ENCODE measurements at regions not wholly inside any gene's neighbourhood (a gene's known extent, or its start where the extent isn't known, plus 50 kb on each side); places are given as distances from the start of the nearest gene placed in this dataset.
"Not testable (repeated sequence)": the region's sequence is repeated elsewhere in the genome, so short reads cannot be mapped to it uniquely, and the experiment has no call there.

DNA sequence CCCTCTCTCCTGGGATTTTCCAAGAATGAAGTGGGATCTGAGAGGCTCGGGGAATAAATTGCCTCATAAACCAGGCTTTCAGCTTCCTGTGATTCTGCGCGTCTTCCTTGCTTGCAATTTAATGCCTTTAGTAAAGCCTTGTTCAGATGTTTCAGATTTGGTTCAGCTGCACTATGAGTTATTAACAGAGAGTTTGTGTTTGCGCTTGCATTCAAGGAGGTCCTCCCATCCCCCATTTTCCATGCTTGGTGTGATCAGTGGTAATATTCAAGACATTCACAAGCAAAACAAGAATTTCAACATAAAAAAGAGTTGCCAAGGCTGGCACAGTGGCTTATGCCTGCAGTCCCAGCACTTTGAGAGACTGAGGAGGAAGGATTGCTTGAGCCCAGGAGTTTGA lies 1068.9 kb downstream of the TYW1 start:
- no peak overlapping the region for H3K4me3 ChIP-seq (ENCODE audit: insufficient read depth, low read depth, low read length)
- no peak for DNase-seq
- H3K36me3 ChIP-seq (replicated peaks; ENCODE audit: control insufficient read depth, insufficient read depth, low read length), result no peaks in the 10 kb centered on the region
- H3K27me3 ChIP-seq (ENCODE audit: control insufficient read depth, insufficient read depth, low read length), result no peaks in the 10 kb centered on the region

DNA sequence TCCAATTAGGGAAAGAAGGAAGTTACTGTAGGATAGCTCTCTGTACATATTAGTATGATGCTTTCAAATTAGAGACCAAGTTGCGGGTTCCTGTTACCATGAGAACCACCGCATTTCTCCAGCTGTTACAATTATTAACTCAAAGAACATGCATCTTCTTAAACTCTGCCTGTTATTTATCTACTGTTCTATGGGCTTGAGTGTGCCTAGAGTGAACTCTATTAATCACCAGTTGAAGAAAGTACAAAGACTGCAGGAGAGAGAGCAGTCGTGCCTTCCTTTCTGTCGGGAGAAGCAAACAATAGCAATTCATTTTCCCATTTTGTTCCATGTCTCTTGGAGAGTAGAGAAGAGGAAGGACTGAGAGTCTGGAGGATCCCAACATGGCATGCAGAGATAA lies 1071.2 kb downstream of the TYW1 start:
- H3K36me3 ChIP-seq (replicated peaks; ENCODE audit: control insufficient read depth, insufficient read depth, low read length), result no peaks in the 10 kb centered on the region
- H3K4me3 ChIP-seq (ENCODE audit: insufficient read depth, low read depth, low read length), result no peak overlapping the region
- no peak for DNase-seq
- H3K27me3 ChIP-seq (ENCODE audit: control insufficient read depth, insufficient read depth, low read length), result no peaks in the 10 kb centered on the region

DNA sequence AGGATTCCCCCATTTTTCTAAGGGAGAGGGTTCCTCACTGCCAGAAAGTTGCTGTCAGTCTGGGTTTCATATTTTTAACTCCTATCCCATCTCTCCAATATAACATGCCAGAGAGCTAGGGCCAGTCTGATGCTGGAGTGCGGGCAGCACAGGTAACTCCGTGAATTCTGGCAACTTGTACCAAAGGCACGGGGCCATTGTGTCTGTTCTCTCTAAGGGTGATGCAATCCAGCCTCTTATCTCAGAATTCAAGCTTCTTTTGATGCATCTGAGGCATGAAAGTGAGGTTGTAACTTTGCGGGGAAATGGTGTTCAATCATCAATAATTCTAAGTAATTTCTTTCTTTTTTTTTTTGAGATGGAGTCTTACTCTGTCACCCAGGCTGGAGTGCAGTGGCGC lies 1074.4 kb downstream of the TYW1 start:
- no peak overlapping the region for H3K4me3 ChIP-seq (ENCODE audit: insufficient read depth, low read depth, low read length)
- no peaks in the 10 kb centered on the region for H3K27me3 ChIP-seq (ENCODE audit: control insufficient read depth, insufficient read depth, low read length)
- DNase-seq, result no peak
- no peaks in the 10 kb centered on the region for H3K36me3 ChIP-seq (replicated peaks; ENCODE audit: control insufficient read depth, insufficient read depth, low read length)

DNA sequence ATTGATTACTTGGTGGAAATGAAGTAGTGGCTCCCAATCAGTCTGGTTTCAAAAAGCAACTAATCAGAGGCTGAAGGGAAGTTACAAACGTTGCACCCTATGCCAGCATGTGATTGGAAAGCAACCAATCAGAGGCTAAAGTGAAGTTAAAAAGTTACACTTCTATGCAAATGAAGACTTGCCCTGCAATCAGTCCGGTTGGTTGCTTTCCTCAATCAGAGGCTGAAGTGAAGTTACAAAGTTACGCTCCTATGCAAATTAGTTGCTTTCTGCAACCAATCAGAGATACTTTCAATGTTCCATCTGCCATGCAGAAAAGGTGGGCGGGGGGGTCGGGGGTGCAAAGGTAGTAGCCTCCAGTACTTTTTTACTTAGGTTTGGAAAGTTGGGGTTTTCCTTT lies 1077.1 kb downstream of the TYW1 start:
- Histone ChIP-seq H3K4me3 (ENCODE audit: insufficient read depth, low read depth, low read length) (no peak overlapping the region), H3K36me3 (replicated peaks; ENCODE audit: control insufficient read depth, insufficient read depth, low read length) (no peaks in the 10 kb centered on the region), H3K27me3 (ENCODE audit: control insufficient read depth, insufficient read depth, low read length) (no peaks in the 10 kb centered on the region)
- no peak for DNase-seq

DNA sequence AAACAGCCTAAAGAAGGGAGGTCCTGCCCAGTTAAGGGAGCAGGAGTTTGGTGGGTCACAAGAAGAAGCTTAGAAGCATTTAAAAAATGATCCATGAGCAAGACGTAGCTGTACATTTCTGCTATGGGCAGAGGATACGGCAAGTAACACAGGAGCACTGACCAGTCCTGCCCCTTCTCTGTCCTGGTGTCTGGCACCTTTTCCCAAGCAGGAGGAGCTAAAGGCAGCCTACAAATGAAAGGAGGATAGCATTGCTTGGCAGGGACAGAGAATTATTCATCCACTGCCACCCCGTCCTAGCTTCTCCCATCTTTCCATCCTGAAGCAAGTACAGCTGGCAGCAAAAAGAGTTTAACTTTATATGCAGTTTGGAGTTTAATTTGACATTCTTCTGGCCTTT lies 1077.6 kb downstream of the TYW1 start:
- DNase-seq, result no peak
- Histone ChIP-seq H3K4me3 (ENCODE audit: insufficient read depth, low read depth, low read length) (no peak overlapping the region), H3K27me3 (ENCODE audit: control insufficient read depth, insufficient read depth, low read length) (no peaks in the 10 kb centered on the region), H3K36me3 (replicated peaks; ENCODE audit: control insufficient read depth, insufficient read depth, low read length) (no peaks in the 10 kb centered on the region)

DNA sequence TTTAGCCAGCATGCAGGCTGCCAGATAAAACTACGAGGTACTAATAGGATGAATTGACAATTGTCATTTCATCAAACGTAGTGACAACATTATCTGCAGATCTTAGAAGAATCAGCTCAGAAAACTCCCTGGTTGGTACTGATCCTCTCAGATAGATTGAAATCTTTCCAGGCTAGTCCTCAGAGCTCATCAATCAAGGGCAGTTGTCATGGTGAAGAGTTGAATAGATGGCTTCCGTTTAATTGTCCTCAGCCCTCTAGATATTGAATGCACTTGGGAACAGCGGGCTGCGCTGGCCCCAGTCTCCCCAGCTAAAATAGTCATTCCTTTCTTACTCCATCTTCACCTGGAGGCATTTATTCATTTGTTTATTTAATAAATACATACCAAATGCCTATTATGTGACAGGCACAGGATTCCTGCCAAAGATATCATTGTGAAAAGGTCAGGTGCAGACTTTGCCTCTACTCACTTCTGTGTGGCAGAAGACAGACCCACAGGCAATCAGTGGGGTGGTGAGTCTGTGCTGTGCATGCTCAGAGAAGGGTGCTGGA lies 1081.6 kb downstream of the TYW1 start:
- H3K36me3 ChIP-seq (replicated peaks; ENCODE audit: control insufficient read depth, insufficient read depth, low read length), result no peaks in the 10 kb centered on the region
- H3K4me3 ChIP-seq (ENCODE audit: insufficient read depth, low read depth, low read length), result no peak overlapping the region
- H3K27me3 ChIP-seq (ENCODE audit: control insufficient read depth, insufficient read depth, low read length), result no peaks in the 10 kb centered on the region
- no peak for DNase-seq

DNA sequence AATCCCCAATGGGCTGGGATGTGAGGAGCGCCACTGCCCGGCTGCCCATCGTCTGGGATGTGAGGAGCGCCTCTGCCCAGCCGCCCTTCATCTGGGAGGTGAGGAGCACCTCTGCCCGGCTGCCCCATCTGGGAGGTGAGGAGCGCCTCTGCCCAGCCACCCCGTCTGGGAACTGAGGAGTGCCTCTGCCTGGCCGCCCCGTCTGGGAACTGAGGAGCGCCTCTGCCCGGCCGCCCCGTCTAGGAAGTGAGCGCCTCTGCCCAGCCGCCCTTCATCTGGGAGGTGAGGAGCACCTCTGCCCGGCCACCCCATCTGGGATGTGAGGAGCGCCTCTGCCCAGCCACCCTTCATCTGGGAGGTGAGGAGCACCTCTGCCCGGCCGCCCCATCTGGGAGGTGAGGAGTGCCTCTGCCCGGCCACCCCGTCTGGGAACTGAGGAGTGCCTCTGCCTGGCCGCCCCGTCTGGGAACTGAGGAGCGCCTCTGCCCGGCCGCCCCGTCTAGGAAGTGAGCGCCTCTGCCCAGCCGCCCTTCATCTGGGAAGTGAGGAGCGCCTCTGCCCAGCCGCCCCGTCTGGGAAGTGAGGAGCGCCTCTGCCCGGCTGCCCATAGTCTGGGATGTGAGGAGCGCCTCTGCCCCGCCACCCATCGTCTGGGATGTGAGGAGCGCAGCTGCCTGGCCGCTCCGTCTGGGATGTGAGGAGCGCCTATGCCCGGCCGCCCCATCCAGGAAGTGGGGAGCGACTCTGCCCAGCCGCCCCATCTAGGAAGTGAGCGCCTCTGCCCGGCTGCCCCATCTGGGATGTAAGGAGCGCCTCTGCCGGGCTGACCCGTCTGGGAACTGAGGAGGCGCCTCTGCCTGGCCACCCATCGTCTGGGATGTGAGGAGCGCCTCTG lies 1085.7 kb downstream of the TYW1 start:
- DNase-seq; H3K27me3 ChIP-seq (ENCODE audit: control insufficient read depth, insufficient read depth, low read length); H3K36me3 ChIP-seq (replicated peaks; ENCODE audit: control insufficient read depth, insufficient read depth, low read length); H3K4me3 ChIP-seq (ENCODE audit: insufficient read depth, low read depth, low read length): not testable (repeated sequence)

DNA sequence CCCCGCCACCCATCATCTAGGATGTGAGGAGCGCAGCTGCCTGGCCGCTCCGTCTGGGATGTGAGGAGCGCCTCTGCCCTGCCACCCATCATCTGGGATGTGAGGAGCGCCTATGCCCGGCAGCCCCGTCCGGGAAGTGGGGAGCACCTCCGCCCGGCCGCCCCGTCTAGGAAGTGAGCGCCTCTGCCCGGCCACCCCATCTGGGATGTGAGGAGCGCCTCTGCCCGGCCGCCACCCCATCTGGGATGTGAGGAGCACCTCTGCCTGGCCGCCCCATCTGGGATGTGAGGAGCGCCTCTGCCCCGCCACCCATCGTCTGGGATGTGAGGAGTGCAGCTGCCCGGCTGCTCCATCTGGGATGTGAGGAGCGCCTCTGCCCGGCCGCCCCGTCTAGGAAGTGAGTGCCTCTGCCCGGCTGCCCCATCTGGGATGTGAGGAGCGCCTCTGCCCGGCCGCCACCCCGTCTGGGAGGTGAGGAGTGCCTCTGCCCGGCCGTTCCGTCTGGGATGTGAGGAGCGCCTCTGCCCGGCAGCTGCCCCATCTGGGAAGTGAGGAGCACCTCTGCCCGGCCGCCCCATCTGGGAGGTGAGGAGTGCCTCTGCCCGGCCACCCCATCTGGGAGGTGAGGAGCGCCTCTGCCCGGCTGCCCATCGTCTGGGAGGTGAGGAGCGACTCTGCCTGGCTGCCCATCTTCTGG lies 1086.5 kb downstream of the TYW1 start:
- DNase-seq; H3K27me3 ChIP-seq (ENCODE audit: control insufficient read depth, insufficient read depth, low read length); H3K4me3 ChIP-seq (ENCODE audit: insufficient read depth, low read depth, low read length); H3K36me3 ChIP-seq (replicated peaks; ENCODE audit: control insufficient read depth, insufficient read depth, low read length): not testable (repeated sequence)

DNA sequence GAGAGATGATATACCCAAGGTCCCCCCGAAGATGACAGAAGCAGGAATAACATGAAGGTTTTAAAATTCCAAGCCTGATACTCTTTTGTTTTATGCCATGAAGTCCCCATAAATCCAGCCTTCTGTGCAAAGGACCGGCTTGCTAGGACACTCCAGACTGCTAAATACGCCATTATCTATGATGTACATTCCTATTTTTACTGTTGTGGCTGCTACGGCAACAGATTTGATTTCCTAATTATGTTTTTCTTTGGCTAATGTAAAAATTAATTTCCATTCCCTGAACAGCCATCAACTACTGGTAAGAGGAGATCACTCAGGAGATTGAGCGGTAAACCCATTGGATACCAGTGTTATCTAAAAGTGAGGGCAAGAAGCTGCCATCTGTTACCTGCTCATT lies 1090.8 kb downstream of the TYW1 start:
- Histone ChIP-seq H3K4me3 (ENCODE audit: insufficient read depth, low read depth, low read length) (no peak overlapping the region), H3K27me3 (ENCODE audit: control insufficient read depth, insufficient read depth, low read length) (no peaks in the 10 kb centered on the region), H3K36me3 (replicated peaks; ENCODE audit: control insufficient read depth, insufficient read depth, low read length) (no peaks in the 10 kb centered on the region)
- no peak for DNase-seq

DNA sequence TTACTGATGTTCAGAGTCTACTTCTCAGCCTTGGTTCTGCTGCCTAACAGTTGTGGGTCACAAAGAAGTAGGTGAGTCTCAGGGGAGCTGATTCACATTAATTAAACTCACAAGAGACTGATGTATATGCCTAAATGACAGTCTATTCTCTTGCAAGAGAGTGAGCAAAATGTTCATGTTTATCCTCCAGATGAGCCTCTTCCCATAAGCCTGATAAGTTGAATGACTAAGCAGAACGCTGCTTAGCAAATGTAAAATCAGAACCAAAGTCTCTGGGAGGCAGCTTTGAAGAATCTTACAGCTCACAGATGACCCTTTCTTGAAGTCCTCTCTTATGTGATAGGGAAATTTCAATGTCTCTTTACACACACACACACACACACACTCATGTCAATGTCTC lies 1092.2 kb downstream of the TYW1 start:
- Histone ChIP-seq H3K36me3 (replicated peaks; ENCODE audit: control insufficient read depth, insufficient read depth, low read length) (no peaks in the 10 kb centered on the region), H3K4me3 (ENCODE audit: insufficient read depth, low read depth, low read length) (no peak overlapping the region), H3K27me3 (ENCODE audit: control insufficient read depth, insufficient read depth, low read length) (no peaks in the 10 kb centered on the region)
- DNase-seq, result no peak

DNA sequence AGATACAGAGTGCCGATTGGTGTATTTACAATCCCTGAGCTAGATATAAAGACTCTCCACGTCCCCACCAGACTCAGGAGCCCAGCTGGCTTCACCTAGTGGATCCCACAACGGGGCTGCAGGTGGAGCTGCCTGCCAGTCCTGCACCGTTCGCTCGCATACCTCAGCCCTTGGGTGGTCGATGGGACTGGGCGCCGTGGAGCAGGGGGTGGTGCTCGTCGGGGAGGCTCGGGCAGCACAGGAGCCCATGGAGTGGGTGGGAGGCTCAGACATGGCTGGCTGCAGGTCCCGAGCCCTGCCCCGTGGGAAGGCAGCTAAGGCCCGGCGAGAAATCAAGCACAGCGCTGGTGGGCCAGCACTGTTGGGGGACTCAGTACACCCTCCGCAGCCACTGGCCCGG lies 1093.6 kb downstream of the TYW1 start:
- H3K4me3 ChIP-seq (ENCODE audit: insufficient read depth, low read depth, low read length); H3K27me3 ChIP-seq (ENCODE audit: control insufficient read depth, insufficient read depth, low read length); DNase-seq; H3K36me3 ChIP-seq (replicated peaks; ENCODE audit: control insufficient read depth, insufficient read depth, low read length): not testable (repeated sequence)

DNA sequence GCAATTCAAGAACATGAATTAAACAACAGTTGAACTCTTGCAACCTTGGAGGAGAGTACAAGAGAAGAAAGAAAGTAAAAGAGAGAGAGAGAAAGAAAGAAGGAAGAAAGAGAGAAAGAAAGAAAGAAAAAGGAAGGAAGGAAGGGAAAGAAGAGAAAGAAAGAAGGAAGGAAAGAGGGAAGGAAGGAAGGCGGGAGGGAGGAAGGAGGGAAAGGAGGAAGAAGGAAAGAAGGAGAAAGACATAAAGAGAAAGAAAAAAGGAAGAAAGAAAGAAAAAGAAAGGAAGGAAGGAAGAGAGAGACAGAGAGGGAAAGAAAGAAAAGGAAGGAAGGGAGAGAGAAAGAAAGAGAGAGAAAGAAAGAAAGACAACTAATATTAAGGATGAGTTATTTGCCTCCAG lies 1106.7 kb downstream of the TYW1 start:
- no peaks in the 10 kb centered on the region for H3K36me3 ChIP-seq (replicated peaks; ENCODE audit: control insufficient read depth, insufficient read depth, low read length)
- DNase-seq, result no peak
- H3K4me3 ChIP-seq (ENCODE audit: insufficient read depth, low read depth, low read length), result no peak overlapping the region

DNA sequence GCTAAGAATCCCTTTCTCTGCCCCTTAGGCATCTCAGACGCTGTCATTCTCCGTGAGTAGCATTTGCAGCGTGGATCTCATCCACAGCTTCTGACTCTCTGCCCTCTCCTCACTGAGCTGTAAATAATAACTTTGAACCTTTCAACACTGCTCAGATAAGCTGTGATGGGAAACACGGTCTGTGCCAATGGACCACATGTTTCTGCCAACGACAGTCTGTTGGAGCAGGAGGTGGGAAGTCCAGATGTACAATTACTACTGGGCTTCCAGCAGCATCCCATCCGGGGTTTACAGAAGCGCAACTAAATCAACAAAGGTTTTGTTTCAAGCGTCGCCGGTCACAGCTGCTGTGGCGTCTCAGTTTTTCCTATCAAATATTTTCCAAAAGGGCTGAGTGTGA lies 1110.6 kb downstream of the TYW1 start:
- no peak overlapping the region for H3K4me3 ChIP-seq (ENCODE audit: insufficient read depth, low read depth, low read length)
- no peak for DNase-seq
- no peaks in the 10 kb centered on the region for H3K36me3 ChIP-seq (replicated peaks; ENCODE audit: control insufficient read depth, insufficient read depth, low read length)
- no peaks in the 10 kb centered on the region for H3K27me3 ChIP-seq (ENCODE audit: control insufficient read depth, insufficient read depth, low read length)

More for the DNA sequence above, 1106.7 kb downstream of the TYW1 start:
- H3K27me3 ChIP-seq (ENCODE audit: control insufficient read depth, insufficient read depth, low read length), result no peaks in the 10 kb centered on the region

DNA sequence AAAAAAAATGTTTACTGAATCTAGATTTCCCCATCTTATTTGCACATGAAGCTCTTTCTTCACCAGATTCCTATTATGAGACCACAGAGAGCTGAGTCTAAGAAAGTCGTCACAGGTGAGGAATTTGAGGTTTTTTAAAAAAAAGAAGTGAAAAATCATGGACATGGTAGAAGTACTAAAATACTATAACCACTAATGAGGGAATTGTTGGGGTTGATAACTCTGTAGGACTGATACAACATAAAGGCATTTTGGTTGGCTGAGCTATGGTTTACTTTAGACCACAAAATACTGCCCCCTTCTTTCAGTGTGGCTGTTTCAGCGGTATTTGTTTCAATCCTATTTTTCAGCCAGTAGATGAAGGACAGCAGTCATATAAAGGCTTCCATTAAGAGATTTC lies 1111.3 kb downstream of the TYW1 start:
- no peak overlapping the region for H3K4me3 ChIP-seq (ENCODE audit: insufficient read depth, low read depth, low read length)
- DNase-seq, result no peak

DNA sequence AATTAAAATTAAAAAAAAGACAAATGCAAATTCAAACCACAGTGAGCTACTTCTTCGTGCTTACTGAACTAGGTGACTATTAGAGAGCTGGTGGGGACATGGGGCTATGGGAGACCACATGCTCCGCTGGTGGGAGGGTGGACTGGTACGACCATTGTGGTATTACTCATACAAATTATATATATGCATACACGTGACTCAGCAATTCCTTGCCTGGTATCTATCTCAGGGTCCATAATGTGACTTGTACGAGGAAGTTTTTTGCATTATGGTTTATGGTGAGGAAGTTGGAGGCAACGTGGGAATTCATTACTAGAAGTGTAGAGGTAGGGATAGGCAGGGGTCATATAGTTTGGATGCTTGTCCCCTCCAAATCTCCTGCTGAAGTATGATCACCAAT lies 1112.7 kb downstream of the TYW1 start:
- no peak for DNase-seq
- Histone ChIP-seq H3K4me3 (ENCODE audit: insufficient read depth, low read depth, low read length) (no peak overlapping the region), H3K36me3 (replicated peaks; ENCODE audit: control insufficient read depth, insufficient read depth, low read length) (no peaks in the 10 kb centered on the region), H3K27me3 (ENCODE audit: control insufficient read depth, insufficient read depth, low read length) (no peaks in the 10 kb centered on the region)

More for the DNA sequence above, 1111.3 kb downstream of the TYW1 start:
- no peaks in the 10 kb centered on the region for H3K36me3 ChIP-seq (replicated peaks; ENCODE audit: control insufficient read depth, insufficient read depth, low read length)
- H3K27me3 ChIP-seq (ENCODE audit: control insufficient read depth, insufficient read depth, low read length), result no peaks in the 10 kb centered on the region
